ENCODE measurements at regions not wholly inside any gene's neighbourhood (a gene's known extent, or its start where the extent isn't known, plus 50 kb on each side); places are given as distances from the start of the nearest gene placed in this dataset.

DNA sequence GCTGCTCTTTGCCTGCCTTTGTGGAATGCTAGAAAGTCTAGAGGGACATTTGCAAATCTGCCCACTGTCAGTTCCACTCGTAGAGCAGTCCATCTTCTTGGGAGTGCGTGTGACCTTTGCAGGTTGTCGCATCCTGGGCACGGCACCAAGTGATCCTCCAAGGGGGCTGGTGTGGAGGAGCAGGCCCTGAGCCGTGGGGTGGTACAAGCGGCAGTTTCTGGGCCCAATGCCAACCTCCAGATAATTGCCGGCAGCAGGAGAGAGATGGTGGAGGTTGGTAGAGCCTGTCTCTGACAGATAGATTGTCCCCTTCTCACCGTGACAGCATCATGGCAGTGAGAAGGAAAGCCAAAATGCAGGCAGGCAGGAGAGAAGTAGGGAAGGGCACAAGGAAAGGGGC lies 150.7 kb upstream of the SLC14A2 start:
- H3K27ac ChIP-seq (ENCODE audit: low read depth, low read length), result no peak overlapping the region
- Mint-ChIP-seq H3K4me1 (ENCODE audit: low read depth, unreplicated experiment) (no peaks in the 10 kb centered on the region), H3K9me3 (ENCODE audit: unreplicated experiment) (peaks cover 2% of the 10 kb centered on the region), H3K36me3 (ENCODE audit: low read depth, unreplicated experiment) (no peaks in the 10 kb centered on the region), H3K27me3 (ENCODE audit: low read depth, unreplicated experiment) (peaks cover 22% of the 10 kb centered on the region), H3K27ac (ENCODE audit: unreplicated experiment) (no peak overlapping the region), H3K4me3 (ENCODE audit: unreplicated experiment) (no peak overlapping the region)
- no peak overlapping the region for H3K4me3 ChIP-seq (ENCODE audit: insufficient read depth, low read depth, low read length)
- no peak for FAIRE-seq
- peaks cover 2% of the 10 kb centered on the region for H3K27me3 ChIP-seq (ENCODE audit: insufficient read depth, low read length)
- no peaks in the 10 kb centered on the region for H3K36me3 ChIP-seq (ENCODE audit: insufficient read depth, low read length)
- TF ChIP-seq, protein P1, sequence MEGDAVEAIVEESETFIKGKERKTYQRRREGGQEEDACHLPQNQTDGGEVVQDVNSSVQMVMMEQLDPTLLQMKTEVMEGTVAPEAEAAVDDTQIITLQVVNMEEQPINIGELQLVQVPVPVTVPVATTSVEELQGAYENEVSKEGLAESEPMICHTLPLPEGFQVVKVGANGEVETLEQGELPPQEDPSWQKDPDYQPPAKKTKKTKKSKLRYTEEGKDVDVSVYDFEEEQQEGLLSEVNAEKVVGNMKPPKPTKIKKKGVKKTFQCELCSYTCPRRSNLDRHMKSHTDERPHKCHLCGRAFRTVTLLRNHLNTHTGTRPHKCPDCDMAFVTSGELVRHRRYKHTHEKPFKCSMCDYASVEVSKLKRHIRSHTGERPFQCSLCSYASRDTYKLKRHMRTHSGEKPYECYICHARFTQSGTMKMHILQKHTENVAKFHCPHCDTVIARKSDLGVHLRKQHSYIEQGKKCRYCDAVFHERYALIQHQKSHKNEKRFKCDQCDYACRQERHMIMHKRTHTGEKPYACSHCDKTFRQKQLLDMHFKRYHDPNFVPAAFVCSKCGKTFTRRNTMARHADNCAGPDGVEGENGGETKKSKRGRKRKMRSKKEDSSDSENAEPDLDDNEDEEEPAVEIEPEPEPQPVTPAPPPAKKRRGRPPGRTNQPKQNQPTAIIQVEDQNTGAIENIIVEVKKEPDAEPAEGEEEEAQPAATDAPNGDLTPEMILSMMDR (IDR thresholded peaks at IDR 0.05; ENCODE audit: insufficient read depth, low read depth, low read length), result no peak
- H4K20me1 ChIP-seq (ENCODE audit: insufficient read depth, low read length), result no peaks in the 10 kb centered on the region
- H3K9me3 ChIP-seq (ENCODE audit: insufficient read depth, low read depth, low read length), result no peaks in the 10 kb centered on the region
- no peaks in the 10 kb centered on the region for H3K4me1 ChIP-seq (ENCODE audit: insufficient read depth, low read length)
- no peak overlapping the region for H3K9ac ChIP-seq (ENCODE audit: low read length)
- H2AFZ ChIP-seq (ENCODE audit: low read depth, low read length), result no peak overlapping the region
- H3K79me2 ChIP-seq (ENCODE audit: insufficient read depth, low read length), result no peaks in the 10 kb centered on the region
- no peak overlapping the region for H3K4me2 ChIP-seq (ENCODE audit: low read length)
- DNase-seq (ENCODE audit: low read depth), result no peak

DNA sequence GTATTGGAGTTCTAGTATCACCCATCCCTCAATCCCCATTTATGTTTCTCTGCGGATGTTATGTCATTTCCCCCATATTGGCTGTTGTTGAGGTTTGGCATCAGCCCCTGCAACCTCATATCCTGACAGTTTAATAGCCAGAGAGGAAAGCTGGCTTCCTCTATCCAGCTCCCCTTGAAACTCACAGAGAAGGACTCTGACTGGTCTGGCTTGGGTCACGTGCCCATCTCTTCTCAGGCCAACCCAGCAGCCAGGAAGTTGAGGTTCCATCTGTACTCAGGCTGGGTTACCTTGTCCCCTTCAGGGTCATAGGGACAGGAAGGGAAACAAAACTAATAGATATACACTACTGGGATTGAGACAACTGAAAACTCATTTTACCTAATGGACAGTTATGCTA lies 148.0 kb upstream of the SLC14A2 start:
- Histone ChIP-seq H2AFZ (ENCODE audit: low read depth, low read length) (no peak overlapping the region), H3K79me2 (ENCODE audit: insufficient read depth, low read length) (no peaks in the 10 kb centered on the region), H3K4me1 (ENCODE audit: insufficient read depth, low read length) (no peaks in the 10 kb centered on the region), H3K36me3 (ENCODE audit: insufficient read depth, low read length) (no peaks in the 10 kb centered on the region), H4K20me1 (ENCODE audit: insufficient read depth, low read length) (no peaks in the 10 kb centered on the region), H3K9me3 (ENCODE audit: insufficient read depth, low read depth, low read length) (no peaks in the 10 kb centered on the region), H3K27ac (ENCODE audit: low read depth, low read length) (no peak overlapping the region), H3K4me2 (ENCODE audit: low read length) (no peak overlapping the region), H3K9ac (ENCODE audit: low read length) (no peak overlapping the region), H3K27me3 (ENCODE audit: insufficient read depth, low read length) (peaks cover 2% of the 10 kb centered on the region), H3K4me3 (ENCODE audit: insufficient read depth, low read depth, low read length) (no peak overlapping the region)
- no peak overlapping the region for H3K27ac Mint-ChIP-seq (ENCODE audit: unreplicated experiment)
- no peak for FAIRE-seq
- TF ChIP-seq EZH2 (IDR thresholded peaks at IDR 0.05; ENCODE audit: insufficient read depth, low read length), result no peak
- TF ChIP-seq, protein P1 (IDR thresholded peaks at IDR 0.05; ENCODE audit: insufficient read depth, low read depth, low read length), result no peak
- DNase-seq (ENCODE audit: low read depth), result no peak
- H3K36me3 Mint-ChIP-seq (ENCODE audit: low read depth, unreplicated experiment), result no peaks in the 10 kb centered on the region
- H3K4me3 Mint-ChIP-seq (ENCODE audit: unreplicated experiment), result no peak overlapping the region
- peaks cover 2% of the 10 kb centered on the region for H3K9me3 Mint-ChIP-seq (ENCODE audit: unreplicated experiment)
- H3K4me1 Mint-ChIP-seq (ENCODE audit: low read depth, unreplicated experiment), result no peaks in the 10 kb centered on the region
- H3K27me3 Mint-ChIP-seq (ENCODE audit: low read depth, unreplicated experiment), result peaks cover 10% of the 10 kb centered on the region

DNA sequence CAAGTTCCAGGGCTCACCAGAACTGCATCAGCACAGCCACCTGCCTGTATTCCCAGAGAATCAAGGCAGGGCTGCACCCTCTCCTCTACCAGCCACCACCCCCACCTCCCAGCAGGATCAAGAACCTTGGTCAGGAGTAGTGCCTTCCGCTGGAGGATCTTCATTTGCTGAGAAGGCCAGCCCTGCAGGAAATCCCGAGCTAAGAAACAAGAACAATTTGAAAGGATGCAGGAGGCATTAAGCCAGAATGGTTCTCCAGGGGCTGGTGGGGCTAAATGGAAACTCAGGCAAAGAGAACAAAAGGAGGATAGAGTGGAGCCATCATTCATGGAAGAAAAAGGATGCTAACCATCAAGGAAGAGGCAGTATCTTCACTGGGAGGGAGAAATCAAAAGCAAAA lies 147.3 kb upstream of the SLC14A2 start:
- DNase-seq (ENCODE audit: low read depth), result no peak
- Histone ChIP-seq H3K4me1 (ENCODE audit: insufficient read depth, low read length) (no peaks in the 10 kb centered on the region), H4K20me1 (ENCODE audit: insufficient read depth, low read length) (no peaks in the 10 kb centered on the region), H3K4me3 (ENCODE audit: insufficient read depth, low read depth, low read length) (no peak overlapping the region), H3K36me3 (ENCODE audit: insufficient read depth, low read length) (no peaks in the 10 kb centered on the region), H3K27ac (ENCODE audit: low read depth, low read length) (no peak overlapping the region), H3K9me3 (ENCODE audit: insufficient read depth, low read depth, low read length) (no peaks in the 10 kb centered on the region), H2AFZ (ENCODE audit: low read depth, low read length) (no peak overlapping the region), H3K9ac (ENCODE audit: low read length) (no peak overlapping the region), H3K27me3 (ENCODE audit: insufficient read depth, low read length) (peaks cover 2% of the 10 kb centered on the region), H3K4me2 (ENCODE audit: low read length) (no peak overlapping the region), H3K79me2 (ENCODE audit: insufficient read depth, low read length) (no peaks in the 10 kb centered on the region)
- no peak overlapping the region for H3K4me3 Mint-ChIP-seq (ENCODE audit: unreplicated experiment)
- H3K36me3 Mint-ChIP-seq (ENCODE audit: low read depth, unreplicated experiment), result no peaks in the 10 kb centered on the region
- FAIRE-seq, result no peak
- TF ChIP-seq, protein P1 (IDR thresholded peaks at IDR 0.05; ENCODE audit: insufficient read depth, low read depth, low read length), result no peak
- TF ChIP-seq EZH2 (IDR thresholded peaks at IDR 0.05; ENCODE audit: insufficient read depth, low read length), result no peak
- H3K9me3 Mint-ChIP-seq (ENCODE audit: unreplicated experiment), result peaks cover 2% of the 10 kb centered on the region
- H3K27me3 Mint-ChIP-seq (ENCODE audit: low read depth, unreplicated experiment), result peaks cover 10% of the 10 kb centered on the region
- no peak overlapping the region for H3K27ac Mint-ChIP-seq (ENCODE audit: unreplicated experiment)
- H3K4me1 Mint-ChIP-seq (ENCODE audit: low read depth, unreplicated experiment), result no peaks in the 10 kb centered on the region

All from astrocyte (in vitro differentiated cells and primary cell).